HepG2 (cell line): ENCODE measurements at regions not wholly inside any gene's neighbourhood (a gene's known extent, or its start where the extent isn't known, plus 50 kb on each side); places are given as distances from the start of the nearest gene placed in this dataset.

Experiments
- ATAC-seq: fragments of 200-7000 bp; cut with Tn5 transposase; 3 replicates; pipeline ENCODE4 v1.9.1; 2020; ENCODE audit warnings: mild to moderate bottlenecking, moderate library complexity
- BruUV-seq: library from RNA; stranded (reverse); fragments of 400-500 nt; replicated peaks from 2 replicates; lab custom pipeline; 2021; lab: Mats Ljungman, UMichigan
- CTCF ChIA-PET: fragments of 300-600 bp; formaldehyde crosslinking; extraction: SDS; loops from one replicate; lab custom pipeline; 2021; ENCODE audit warnings: low total read pairs, inconsistent platforms, low intra/inter-chr PET ratio; lab: Yijun Ruan, JAX
- POLR2A ChIA-PET: fragments of 350-600 bp; sonication (Branson Sonifier 250); formaldehyde crosslinking; loops from one replicate; lab custom pipeline; 2020; ENCODE audit warnings: antibody characterized with exemption, inconsistent platforms; lab: Yijun Ruan, JAX
- DNase-seq: peaks from one replicate; pipeline ENCODE4 v3.0.0-alpha.2; 2015; ENCODE audit warnings: low spot score
- FAIRE-seq: peaks from 3 replicates; lab custom pipeline; 2011; peaks lifted over from hg19 to GRCh38; lab: Jason Lieb, UNC
- H2AFZ ChIP-seq: one replicate; pipeline ENCODE4 v1.6.1; 2011; ENCODE audit warnings: low read length, inconsistent platforms
- H3K27ac ChIP-seq: fragments of 300-600 bp; 3 replicates; pipeline ENCODE4 v1.8.0; 2011; ENCODE audit warnings: mixed run types, mild to moderate bottlenecking, mixed read lengths, low read length, inconsistent platforms; ENCODE audit not compliant: insufficient read depth; ENCODE audit errors: extremely low read length
- H3K27me3 ChIP-seq, 2 experiments: fragments of 200-600 bp in 1 of 2; 2 replicates in 1 of 2; 3 replicates in 1 of 2; pipeline versions ENCODE4 v1.6.0 to v1.8.0; 2011; ENCODE audit warnings: low read length in 2 of 2, mild to moderate bottlenecking in 2 of 2, moderate library complexity in 2 of 2, inconsistent platforms in 1 of 2; ENCODE audit not compliant: insufficient read depth in 2 of 2, control insufficient read depth in 1 of 2
- H3K36me3 ChIP-seq, 2 experiments: fragments of 200-600 bp in 1 of 2; replicated peaks in 1 of 2; 2 replicates in 1 of 2; 3 replicates in 1 of 2; pipeline versions ENCODE4 v1.5.1 to v1.8.0; 2011; ENCODE audit warnings: low read length in 2 of 2, inconsistent platforms in 1 of 2; ENCODE audit not compliant: insufficient read depth in 2 of 2, control insufficient read depth in 1 of 2
- H3K4me1 ChIP-seq: 2 replicates; pipeline ENCODE4 v1.5.1; 2012; ENCODE audit warnings: low read length, inconsistent platforms; ENCODE audit not compliant: insufficient read depth
- H3K4me2 ChIP-seq: 2 replicates; pipeline ENCODE4 v1.6.0; 2011; ENCODE audit warnings: low read depth, low read length, inconsistent platforms
- H3K4me3 ChIP-seq, 3 experiments: fragments of 200-600 bp in 1 of 3; sonication (generic), shearing (Covaris generic) in 1 of 3; replicated peaks in 1 of 3; 2 replicates each; pipeline ENCODE4 v1.5.1; 2011 to 2016; ENCODE audit warnings: low read length in 3 of 3, inconsistent platforms in 2 of 3, low read depth in 2 of 3, mild to moderate bottlenecking in 2 of 3, control low read depth in 1 of 3, mixed read lengths in 1 of 3; ENCODE audit not compliant: insufficient read depth in 1 of 3
- H3K79me2 ChIP-seq: one replicate; pipeline ENCODE4 v1.6.1; 2011; ENCODE audit warnings: low read length, inconsistent platforms; ENCODE audit not compliant: insufficient read depth
- H3K9ac ChIP-seq: 2 replicates; pipeline ENCODE4 v1.6.0; 2011; ENCODE audit warnings: mild to moderate bottlenecking, low read depth, low read length, inconsistent platforms; ENCODE audit not compliant: insufficient read depth
- H3K9me3 ChIP-seq: 2 replicates; pipeline ENCODE4 v1.5.1; 2012; ENCODE audit warnings: mild to moderate bottlenecking, low read length
- H4K20me1 ChIP-seq: 2 replicates; pipeline ENCODE4 v1.6.0; 2011; ENCODE audit warnings: inconsistent platforms, mild to moderate bottlenecking, low read length, moderate library complexity; ENCODE audit not compliant: insufficient read depth
- IKZF4 ChIP-seq: sonication (generic); formaldehyde crosslinking; IDR thresholded peaks from 2 replicates; pipeline ENCODE4 v1.5.1; 2020; ENCODE audit warnings: borderline replicate concordance, mild to moderate bottlenecking, low read depth, missing genetic modification reagents; ENCODE audit errors: not compliant biosample characterization
- NFE2L1 ChIP-seq: sonication (generic); formaldehyde crosslinking; IDR thresholded peaks from 2 replicates; pipeline ENCODE4 v1.4.0; 2020; ENCODE audit warnings: missing genetic modification reagents, mild to moderate bottlenecking, borderline replicate concordance
- PITX1 ChIP-seq: sonication (generic); formaldehyde crosslinking; IDR thresholded peaks from 2 replicates; pipeline ENCODE4 v1.5.1; 2020; ENCODE audit warnings: mild to moderate bottlenecking, missing genetic modification reagents
- PREB ChIP-seq: sonication (generic); formaldehyde crosslinking; IDR thresholded peaks from 2 replicates; pipeline ENCODE4 v1.4.0; 2020; ENCODE audit warnings: missing genetic modification reagents
- SPEN ChIP-seq: sonication (generic); formaldehyde crosslinking; IDR thresholded peaks from 2 replicates; pipeline ENCODE4 v1.5.1; 2020; ENCODE audit warnings: low read depth, mild to moderate bottlenecking, missing genetic modification reagents
- ZKSCAN5 ChIP-seq: sonication (generic); formaldehyde crosslinking; IDR thresholded peaks from 2 replicates; pipeline ENCODE4 v1.5.1; 2020; ENCODE audit warnings: mild to moderate bottlenecking, missing genetic modification reagents
- ZNF142 ChIP-seq: sonication (generic); formaldehyde crosslinking; IDR thresholded peaks from 2 replicates; pipeline ENCODE4 v1.4.0; 2020; ENCODE audit warnings: missing genetic modification reagents
- ZNF280B ChIP-seq: sonication (generic); formaldehyde crosslinking; IDR thresholded peaks from 2 replicates; pipeline ENCODE4 v1.5.0; 2020; ENCODE audit warnings: missing genetic modification reagents, mild to moderate bottlenecking, borderline replicate concordance
- ZNF878 ChIP-seq: sonication (generic); formaldehyde crosslinking; IDR thresholded peaks from 2 replicates; pipeline ENCODE4 v1.8.1; 2023; ENCODE audit warnings: mild to moderate bottlenecking, missing genetic modification reagents, moderate library complexity
- WGBS: methylation state at CpG from one replicate; pipeline ENCODE4 v1.1.6; 2017; ENCODE audit warnings: low lambda C conversion rate; 5-methylcytosine and 5-hydroxymethylcytosine counted together
- in situ Hi-C: cut with HindIII; loops from 2 replicates; pipeline ENCODE4 v1.10.0; 2017; ENCODE audit warnings: low pct_unique_long_range_greater_than_20kb; ENCODE audit not compliant: extremely low pct_ligation_motif_present
- intact Hi-C: fragments of 100-400 bp; cut with micrococcal nuclease; formaldehyde crosslinking; loops from one replicate; pipeline ENCODE4 v1.10.0; 2022; ENCODE audit not compliant: unreplicated experiment

GRCh38 chrX:97847885-97848679, 964.4 kb downstream of the RPA4 start:
- DNase-seq = no peak
- Histone ChIP-seq H3K79me2 (no peaks in the 10 kb centered on the region), H3K9ac (no peak overlapping the region), H3K27me3 (no peaks in the 10 kb centered on the region), H3K4me2 (no peak overlapping the region), H3K27ac (no peak overlapping the region), H2AFZ (no peak overlapping the region), H4K20me1 (no peaks in the 10 kb centered on the region), H3K4me3 (no peak overlapping the region), H3K4me1 (no peaks in the 10 kb centered on the region), H3K9me3 (peaks cover 18% of the 10 kb centered on the region; the same call in 1 of the 2 replicates), H3K36me3 (no peaks in the 10 kb centered on the region)
- no peak for FAIRE-seq
- no peak for TF ChIP-seq SPEN (CRISPR knock-in tag)
- no peak for TF ChIP-seq PREB (CRISPR knock-in tag)
- TF ChIP-seq PITX1 = no peak
- CTCF ChIA-PET = no interaction called here
- WGBS = 52% methylated on average over 14 of the region's 25 CpGs
- BruUV-seq = no TSS peak
- in situ Hi-C loops (no loop called here), intact Hi-C loops (no loop called here)
- ATAC-seq = no peak
- POLR2A ChIA-PET = no interaction called here

- no peak overlapping the region for H3K27ac ChIP-seq
- no peaks in the 10 kb centered on the region for H3K79me2 ChIP-seq
- no peaks in the 10 kb centered on the region for H3K27me3 ChIP-seq
- CTCF ChIA-PET = no interaction called here
- H4K20me1 ChIP-seq = no peaks in the 10 kb centered on the region
- intact Hi-C loops (no loop called here), in situ Hi-C loops (no loop called here)
- no peak for ATAC-seq
- POLR2A ChIA-PET = no interaction called here
- H3K4me1 ChIP-seq = no peaks in the 10 kb centered on the region
- H3K36me3 ChIP-seq = no peaks in the 10 kb centered on the region
- H3K9me3 ChIP-seq = peaks cover 2% of the 10 kb centered on the region; the same call in 1 of the 2 replicates
- FAIRE-seq = no peak
- no peak overlapping the region for H2AFZ ChIP-seq
- BruUV-seq = no TSS peak
- no peak overlapping the region for H3K4me3 ChIP-seq
- H3K9ac ChIP-seq = no peak overlapping the region
- DNase-seq = no peak
- no peak overlapping the region for H3K4me2 ChIP-seq
- TF ChIP-seq ZNF142 = no peak
- TF ChIP-seq ZNF878 (CRISPR knock-in tag) = no peak
- TF ChIP-seq ZKSCAN5 = no peak
- TF ChIP-seq ZNF280B = no peak
- TF ChIP-seq NFE2L1 = no peak
- TF ChIP-seq IKZF4 (CRISPR knock-in tag) = no peak
Observed at GRCh38 chrX:97849951-97850350, 966.2 kb downstream of the RPA4 start.
